ENCODE measurements at regions not wholly inside any gene's neighbourhood (a gene's known extent, or its start where the extent isn't known, plus 50 kb on each side); places are given as distances from the start of the nearest gene placed in this dataset.

DNA sequence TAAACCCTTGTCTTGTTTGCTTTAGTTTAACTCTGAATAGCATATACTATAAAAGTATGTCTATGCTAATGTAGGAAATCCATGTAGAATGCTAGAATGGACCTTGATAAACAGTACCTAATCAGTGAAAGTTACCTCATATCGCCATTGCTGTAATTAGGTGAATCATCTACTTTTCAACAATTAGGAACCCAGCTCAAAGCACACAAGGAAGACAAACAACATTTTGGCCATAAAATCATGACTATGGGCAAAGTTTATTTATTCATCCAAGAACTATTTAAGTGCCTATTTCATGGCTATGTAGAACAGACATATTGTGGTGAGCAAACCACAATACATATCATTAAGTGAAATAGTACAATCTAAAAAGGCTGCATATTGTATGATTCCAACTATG is 1043.2 kb downstream of the BRINP3 start:
- DNase-seq (ENCODE audit: low read depth, low spot score) = no peak

DNA sequence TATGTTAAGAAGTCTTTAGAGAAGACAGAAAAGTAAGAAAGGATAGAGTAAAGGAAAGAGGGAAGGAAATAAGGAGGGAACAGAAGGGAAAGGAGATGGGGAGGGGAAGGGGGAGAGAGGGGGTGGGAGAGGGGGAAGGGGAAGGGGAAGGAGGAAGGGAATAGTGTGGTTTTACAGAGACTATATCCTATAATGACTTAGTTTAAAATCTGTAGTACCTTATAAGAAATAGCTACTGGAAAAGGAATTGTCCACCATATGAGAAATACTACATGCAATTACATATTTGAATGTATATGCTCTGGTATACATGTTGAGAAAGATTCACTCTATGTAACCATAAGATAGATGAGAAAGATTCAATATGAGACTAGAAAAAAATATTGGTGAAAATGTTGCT is 1042.3 kb downstream of the BRINP3 start:
- no peak for DNase-seq (ENCODE audit: low read depth, low spot score)

DNA sequence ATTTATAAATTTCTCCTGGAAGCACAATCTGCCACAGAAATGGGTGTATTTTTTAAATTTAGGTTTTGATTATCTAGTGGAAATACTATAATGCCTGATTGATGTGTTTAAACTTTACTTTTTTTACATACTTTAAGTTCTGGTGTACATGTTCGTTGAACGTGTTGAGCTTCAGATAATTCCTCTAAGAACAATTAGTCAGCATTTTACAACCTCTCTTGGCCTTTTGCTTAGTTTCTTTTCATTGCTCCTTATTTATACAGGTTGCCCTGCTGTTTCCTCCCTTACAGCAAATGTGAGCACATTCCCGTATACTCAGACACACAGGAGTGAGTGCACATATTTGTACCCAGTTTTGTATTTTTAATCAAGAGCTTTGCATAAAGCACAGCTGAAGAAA is 1038.9 kb downstream of the BRINP3 start:
- DNase-seq (ENCODE audit: low read depth, low spot score) = no peak

DNA sequence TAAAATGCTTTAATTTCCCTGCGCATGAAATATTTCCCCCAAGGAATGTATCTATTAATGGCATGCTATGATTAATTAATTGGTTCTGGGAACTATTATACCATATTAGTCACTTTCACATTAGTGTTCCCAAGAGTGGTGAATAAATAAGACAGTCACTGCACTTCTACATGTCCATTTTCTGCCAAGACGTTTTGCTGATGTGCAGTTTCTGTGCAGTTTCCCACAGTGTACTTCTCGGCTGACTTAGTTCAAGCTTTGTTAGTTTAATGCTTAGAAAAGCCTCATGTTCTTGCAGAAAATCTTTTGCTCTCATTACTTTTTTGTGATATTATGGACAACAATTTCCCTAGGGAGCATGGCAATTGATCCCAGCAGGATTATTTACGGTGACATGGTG is 1014.5 kb downstream of the BRINP3 start:
- no peak for DNase-seq (ENCODE audit: low read depth, low spot score)

- DNase-seq (ENCODE audit: low read depth, low spot score) = no peak
Observed at GRCh38 chr1:189496768-189497167, 980.9 kb downstream of the BRINP3 start.

DNA sequence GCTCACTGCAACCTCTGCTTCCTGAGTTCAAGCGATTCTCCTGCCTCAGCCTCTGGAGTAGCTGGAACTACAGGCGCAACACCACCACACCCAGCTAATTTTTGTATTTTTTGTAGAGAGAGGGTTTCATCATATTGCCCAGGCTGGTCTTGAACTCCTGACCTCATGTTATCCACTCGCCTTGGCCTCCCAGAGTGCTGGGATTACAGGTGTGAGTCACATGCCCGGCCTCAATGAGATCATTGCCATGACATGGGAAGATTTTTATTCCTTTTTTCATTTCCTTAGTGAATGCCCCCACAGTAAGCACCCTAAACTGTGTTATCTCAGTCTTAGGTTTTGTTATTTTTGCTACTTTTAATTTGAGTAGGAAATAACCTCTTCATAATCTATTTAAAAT is 977.9 kb downstream of the BRINP3 start:
- DNase-seq (ENCODE audit: low read depth, low spot score) = no peak

- peak; percentile 1 for DNase-seq (ENCODE audit: low read depth, low spot score)
Observed at GRCh38 chr1:189500778-189501177, 976.9 kb downstream of the BRINP3 start.

DNA sequence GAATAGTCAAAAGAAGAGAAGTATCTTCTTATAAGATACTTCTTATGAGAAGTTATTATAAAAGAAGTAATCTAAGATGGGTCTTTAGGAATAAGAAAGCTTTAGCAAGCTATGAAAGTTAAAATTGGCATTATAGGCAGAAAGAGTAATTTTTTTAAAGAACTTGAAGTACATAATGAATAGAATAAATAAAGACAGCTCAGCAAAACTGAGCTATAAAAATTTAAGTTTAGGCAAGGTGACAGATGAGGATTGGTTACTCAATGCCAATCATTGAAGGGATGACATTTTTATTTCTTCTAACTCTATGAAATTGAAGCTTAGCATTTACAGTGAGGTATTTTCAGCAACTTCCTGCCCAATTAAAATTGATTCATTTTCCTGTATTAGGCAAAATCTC is 966.8 kb downstream of the BRINP3 start:
- DNase-seq (ENCODE audit: low read depth, low spot score) = no peak

- no peak for DNase-seq (ENCODE audit: low read depth, low spot score)
Observed at GRCh38 chr1:189513091-189513490, 964.6 kb downstream of the BRINP3 start.

GRCh38 chr1:189522441-189522840 is 955.2 kb downstream of the BRINP3 start:
- DNase-seq (ENCODE audit: low read depth, low spot score) = no peak

GRCh38 chr1:189524501-189524900 is 953.2 kb downstream of the BRINP3 start:
- DNase-seq (ENCODE audit: low read depth, low spot score) = no peak

DNA sequence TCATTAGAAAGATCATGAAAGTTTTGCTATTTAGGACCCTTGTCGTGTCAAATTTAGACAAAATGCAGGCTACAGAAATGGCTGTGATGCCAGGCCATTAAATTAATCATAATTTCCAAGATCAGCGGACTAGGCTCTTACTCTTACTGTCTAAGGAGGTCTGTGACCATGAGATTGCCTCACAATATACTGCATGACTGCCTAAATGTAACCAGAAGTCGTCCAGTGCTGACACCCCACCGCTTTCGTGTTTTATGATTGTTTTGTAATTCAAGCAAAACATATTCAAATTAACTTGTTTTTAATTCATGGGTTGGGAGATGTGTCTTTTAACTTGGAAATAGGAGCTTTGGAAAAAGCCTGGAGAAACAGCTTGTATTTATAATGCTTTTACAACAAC is 947.5 kb downstream of the BRINP3 start:
- DNase-seq (ENCODE audit: low read depth, low spot score) = no peak

GRCh38 chr1:189538271-189538670 is 939.4 kb downstream of the BRINP3 start:
- no peak for DNase-seq (ENCODE audit: low read depth, low spot score)

- no peak for DNase-seq (ENCODE audit: low read depth, low spot score)
Observed at GRCh38 chr1:189550498-189550897, 927.2 kb downstream of the BRINP3 start.

DNA sequence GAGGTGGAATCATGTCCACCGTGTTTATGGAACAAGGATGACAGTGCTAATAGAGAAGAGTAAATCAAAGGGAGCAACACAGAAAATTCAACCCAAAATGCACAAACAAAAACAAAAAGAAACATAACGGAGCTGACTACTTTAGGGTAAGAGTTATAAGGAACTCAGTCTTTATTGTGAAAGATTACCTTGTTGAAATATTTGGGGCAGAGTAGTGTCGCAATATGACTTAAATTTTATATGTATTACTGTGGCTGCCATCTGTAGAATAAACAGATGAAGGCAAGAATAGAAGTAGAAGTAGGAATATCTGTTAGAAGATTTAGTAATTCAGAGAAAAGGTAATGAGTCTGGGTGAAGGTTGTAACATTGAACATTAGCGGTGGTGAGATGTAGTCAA is 913.9 kb downstream of the BRINP3 start:
- DNase-seq (ENCODE audit: low read depth, low spot score) = no peak

DNA sequence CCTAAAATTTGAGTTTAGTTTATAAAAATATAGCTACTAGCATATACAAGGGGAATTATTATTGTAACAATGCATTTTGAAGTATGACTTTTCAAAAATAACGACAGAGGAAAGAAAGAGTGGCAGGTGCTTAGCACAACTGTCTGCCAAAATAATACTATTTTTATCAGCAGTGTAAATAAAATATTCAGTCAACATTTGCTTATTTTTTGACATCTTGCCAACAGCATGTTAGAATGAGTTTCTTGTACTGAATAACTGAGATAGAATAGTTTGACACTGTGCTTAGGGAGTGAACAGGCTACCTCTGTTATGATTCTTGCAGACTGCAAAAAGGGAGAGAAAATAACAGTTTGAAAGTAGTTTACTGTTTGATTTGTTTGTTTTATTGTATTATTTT is 909.8 kb downstream of the BRINP3 start:
- DNase-seq (ENCODE audit: low read depth, low spot score) = no peak

DNA sequence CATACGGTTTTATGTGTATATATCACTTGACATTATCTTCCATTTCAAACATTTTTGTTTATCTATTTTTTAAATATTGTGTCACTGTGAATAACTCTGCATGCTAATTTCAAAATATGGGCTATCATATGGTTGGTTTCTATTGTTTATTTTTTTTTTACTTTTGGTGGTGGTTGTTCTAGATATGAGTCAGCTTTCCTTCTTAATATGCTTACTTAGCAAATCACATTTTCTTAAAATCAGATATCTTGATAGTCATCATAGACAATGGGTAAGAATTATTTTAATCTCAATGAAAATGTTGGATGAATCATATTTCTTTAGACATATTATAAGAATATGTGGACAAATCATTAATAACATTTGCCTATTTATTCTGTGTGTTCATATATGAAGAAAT is 881.5 kb downstream of the BRINP3 start:
- no peak for DNase-seq (ENCODE audit: low read depth, low spot score)

DNA sequence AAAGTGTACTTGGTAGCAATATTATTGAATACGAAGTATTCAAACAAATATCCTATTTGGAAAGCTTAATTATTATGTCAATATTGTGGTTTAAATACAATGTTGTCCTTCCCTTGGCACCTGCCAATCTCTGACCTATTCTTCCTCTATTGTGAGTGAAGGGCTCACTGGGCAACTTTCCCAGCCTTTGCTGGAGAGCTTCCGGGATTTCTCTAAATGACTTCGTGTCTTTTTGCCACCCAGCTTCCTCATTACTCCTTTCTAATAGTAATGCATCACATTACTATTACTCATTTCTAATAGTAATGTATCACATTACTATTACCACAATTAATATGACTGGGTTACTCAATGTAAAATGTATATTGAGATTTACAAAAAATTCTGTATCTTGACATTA is 880.6 kb downstream of the BRINP3 start:
- no peak for DNase-seq (ENCODE audit: low read depth, low spot score)

GRCh38 chr1:189605226-189605625 is 872.4 kb downstream of the BRINP3 start:
- DNase-seq (ENCODE audit: low read depth, low spot score) = no peak

DNA sequence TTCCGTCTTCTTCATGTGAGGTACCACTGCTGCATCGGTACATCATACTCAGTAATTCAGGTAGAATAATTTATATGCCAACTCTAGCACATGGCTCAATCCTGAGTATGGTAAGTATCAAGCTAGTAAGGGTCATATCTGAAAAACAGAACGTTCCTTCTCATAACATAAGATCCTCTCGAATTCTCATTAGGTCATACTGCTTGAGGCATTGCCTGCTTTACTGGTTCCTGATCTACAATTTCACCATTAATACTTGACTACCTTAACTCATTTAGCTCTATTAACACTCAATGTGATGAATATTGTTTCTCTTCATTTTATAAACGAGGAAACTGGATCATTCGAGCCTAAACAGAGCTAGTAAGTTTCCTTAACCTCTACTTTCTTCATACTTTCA is 871.6 kb downstream of the BRINP3 start:
- no peak for DNase-seq (ENCODE audit: low read depth, low spot score)

DNA sequence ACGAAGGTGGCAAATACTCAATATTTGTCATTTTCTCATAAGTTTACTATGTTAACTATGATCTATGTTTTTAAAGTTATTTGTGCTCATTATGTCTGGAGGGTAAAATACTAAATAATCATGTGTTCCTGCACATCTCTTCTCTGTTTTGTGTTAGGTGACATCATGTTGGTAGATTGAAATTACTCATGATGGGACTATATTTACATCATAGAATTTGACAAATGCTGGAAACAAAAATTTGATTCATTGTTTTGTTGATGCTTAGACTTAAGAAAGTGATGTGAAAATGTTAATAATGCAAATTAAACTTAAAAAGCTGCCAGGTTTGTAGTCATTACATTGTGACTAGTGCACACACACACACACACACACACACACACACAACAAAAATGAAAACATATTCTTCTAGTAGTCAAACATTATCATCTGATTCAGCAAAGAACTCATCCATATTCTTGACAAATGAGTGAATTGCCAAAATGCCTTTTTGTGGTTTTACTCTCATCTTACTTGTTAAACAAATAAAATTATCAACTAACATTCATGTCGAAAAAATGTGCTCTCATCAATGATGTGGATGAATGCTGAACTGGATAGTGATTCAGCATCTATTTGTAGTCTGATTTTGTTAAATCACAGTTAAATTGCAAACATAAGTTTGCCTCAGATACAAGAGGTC is 870.7 kb downstream of the BRINP3 start:
- DNase-seq (ENCODE audit: low read depth, low spot score) = peak; percentile 60

DNA sequence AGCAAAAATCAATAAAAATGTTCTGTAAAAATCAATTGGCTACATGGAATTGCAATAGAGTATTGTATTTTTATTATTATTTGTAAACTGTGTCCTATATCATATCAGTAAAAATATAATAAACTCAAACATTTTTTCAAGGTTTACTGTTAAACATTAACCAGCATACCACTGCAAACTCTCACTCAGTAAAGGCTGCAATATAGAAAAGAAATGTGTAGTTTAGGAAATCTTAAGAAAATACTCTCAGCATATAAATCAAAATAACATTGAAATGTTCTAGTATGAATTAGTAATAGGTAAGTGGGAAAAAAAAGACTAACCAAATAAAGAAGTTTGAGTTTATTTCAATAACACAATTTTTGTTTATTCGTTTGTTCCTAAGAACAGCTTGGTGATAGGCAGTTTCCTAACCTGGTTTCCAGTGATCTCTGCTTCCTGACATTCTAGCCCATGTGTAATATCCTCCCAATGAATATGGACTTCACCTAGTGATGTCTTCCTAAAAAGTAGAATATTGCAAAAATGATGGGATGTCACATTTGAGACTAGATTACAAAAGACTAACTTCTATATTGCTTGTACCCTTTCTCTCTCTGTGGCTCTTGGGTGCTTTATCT is 870.1 kb downstream of the BRINP3 start:
- DNase-seq (ENCODE audit: low read depth, low spot score) = no peak

GRCh38 chr1:189609167-189609566 is 868.5 kb downstream of the BRINP3 start:
- no peak for DNase-seq (ENCODE audit: low read depth, low spot score)

GRCh38 chr1:189616893-189617292 is 860.8 kb downstream of the BRINP3 start:
- peak; percentile 20 for DNase-seq (ENCODE audit: low read depth, low spot score)
